ENCODE measurements at regions not wholly inside any gene's neighbourhood (a gene's known extent, or its start where the extent isn't known, plus 50 kb on each side); places are given as distances from the start of the nearest gene placed in this dataset.

DNA sequence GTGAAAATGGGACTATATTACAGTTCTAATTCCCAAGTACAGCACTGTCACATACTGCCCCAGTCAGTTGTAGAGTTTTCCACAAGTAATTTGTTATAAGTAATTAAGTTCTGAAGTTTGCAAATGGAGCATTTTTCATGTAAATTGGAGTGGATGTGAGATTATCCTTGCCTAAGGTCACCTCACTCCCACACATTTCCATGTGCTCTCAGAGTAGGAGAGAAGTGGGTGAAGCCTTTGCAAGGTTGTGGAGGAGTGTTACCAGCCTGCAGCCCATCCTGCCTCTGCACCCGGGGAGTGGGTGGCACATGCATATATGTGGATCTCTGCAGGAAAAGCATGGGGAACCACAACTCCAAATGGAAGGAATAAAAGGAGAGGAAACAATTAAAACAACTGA lies 169.8 kb downstream of the CD47 start:
- TF ChIP-seq, protein P1, sequence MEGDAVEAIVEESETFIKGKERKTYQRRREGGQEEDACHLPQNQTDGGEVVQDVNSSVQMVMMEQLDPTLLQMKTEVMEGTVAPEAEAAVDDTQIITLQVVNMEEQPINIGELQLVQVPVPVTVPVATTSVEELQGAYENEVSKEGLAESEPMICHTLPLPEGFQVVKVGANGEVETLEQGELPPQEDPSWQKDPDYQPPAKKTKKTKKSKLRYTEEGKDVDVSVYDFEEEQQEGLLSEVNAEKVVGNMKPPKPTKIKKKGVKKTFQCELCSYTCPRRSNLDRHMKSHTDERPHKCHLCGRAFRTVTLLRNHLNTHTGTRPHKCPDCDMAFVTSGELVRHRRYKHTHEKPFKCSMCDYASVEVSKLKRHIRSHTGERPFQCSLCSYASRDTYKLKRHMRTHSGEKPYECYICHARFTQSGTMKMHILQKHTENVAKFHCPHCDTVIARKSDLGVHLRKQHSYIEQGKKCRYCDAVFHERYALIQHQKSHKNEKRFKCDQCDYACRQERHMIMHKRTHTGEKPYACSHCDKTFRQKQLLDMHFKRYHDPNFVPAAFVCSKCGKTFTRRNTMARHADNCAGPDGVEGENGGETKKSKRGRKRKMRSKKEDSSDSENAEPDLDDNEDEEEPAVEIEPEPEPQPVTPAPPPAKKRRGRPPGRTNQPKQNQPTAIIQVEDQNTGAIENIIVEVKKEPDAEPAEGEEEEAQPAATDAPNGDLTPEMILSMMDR (IDR thresholded peaks at IDR 0.05): no peak
- TF ChIP-seq POLR2A (IDR thresholded peaks at IDR 0.05): no peak
